PC-9 (cell line): ENCODE measurements at regions not wholly inside any gene's neighbourhood (a gene's known extent, or its start where the extent isn't known, plus 50 kb on each side); places are given as distances from the start of the nearest gene placed in this dataset.

Experiments
- BruUV-seq: library from RNA; stranded (reverse); fragments of 400-500 nt; replicated peaks from 2 replicates; lab custom pipeline; 2021; lab: Mats Ljungman, UMichigan
- CTCF ChIA-PET: fragments of 300-600 bp; sonication (Branson Sonifier 250); formaldehyde crosslinking; loops from one replicate; lab custom pipeline; 2022; ENCODE audit warnings: antibody characterized with exemption; lab: Charles Lee
- POLR2A ChIA-PET: fragments of 300-600 bp; sonication (Branson Sonifier 250); formaldehyde crosslinking; loops from one replicate; lab custom pipeline; 2022; ENCODE audit warnings: antibody characterized with exemption; ENCODE audit not compliant: unreplicated experiment; lab: Charles Lee
- DNase-seq, 2 experiments: peaks; one replicate each; pipeline versions ENCODE4 v3.0.0 to v3.0.0-alpha.2; 2015 to 2022; ENCODE audit warnings: mixed read lengths in 1 of 2
- H2AFZ ChIP-seq: fragments of 200-600 bp; sonication (generic); 2 replicates; pipeline ENCODE4 v1.8.1; 2017; ENCODE audit warnings: antibody characterized with exemption
- H3F3A ChIP-seq: fragments of 200-600 bp; sonication (generic); 2 replicates; pipeline ENCODE4 v1.8.1; 2017; ENCODE audit warnings: antibody characterized with exemption, mild to moderate bottlenecking, low read depth; ENCODE audit not compliant: insufficient read depth
- H3K27ac ChIP-seq: fragments of 200-600 bp; sonication (generic); 2 replicates; pipeline ENCODE4 v1.6.1; 2016; ENCODE audit warnings: mixed run types
- H3K27me3 ChIP-seq: fragments of 200-600 bp; sonication (generic); 2 replicates; pipeline ENCODE4 v1.6.1; 2016; ENCODE audit warnings: low read depth, mixed run types; ENCODE audit not compliant: insufficient read depth
- H3K36me3 ChIP-seq: fragments of 200-600 bp; sonication (generic); 2 replicates; pipeline ENCODE4 v1.6.1; 2016; ENCODE audit warnings: low read depth, mixed run types
- H3K4me1 ChIP-seq: fragments of 200-600 bp; sonication (generic); replicated peaks from 2 replicates; pipeline ENCODE4 v1.6.1; 2016; ENCODE audit warnings: mixed run types; ENCODE audit not compliant: insufficient read depth
- H3K4me2 ChIP-seq: fragments of 200-600 bp; sonication (generic); 2 replicates; pipeline ENCODE4 v1.6.1; 2017; ENCODE audit warnings: mixed run types
- H3K4me3 ChIP-seq: fragments of 200-600 bp; sonication (generic); 2 replicates; pipeline ENCODE4 v1.6.1; 2016; ENCODE audit warnings: mixed run types
- H3K79me2 ChIP-seq: fragments of 200-600 bp; sonication (generic); 2 replicates; pipeline ENCODE4 v1.6.1; 2017; ENCODE audit warnings: low read depth, mixed run types
- H3K9me2 ChIP-seq: fragments of 200-600 bp; sonication (generic); 2 replicates; pipeline ENCODE4 v1.8.1; 2017; ENCODE audit warnings: mild to moderate bottlenecking; ENCODE audit not compliant: insufficient read depth
- H3K9me3 ChIP-seq: fragments of 200-600 bp; sonication (generic); 2 replicates; pipeline ENCODE4 v1.8.1; 2016; ENCODE audit warnings: low read depth; ENCODE audit not compliant: insufficient read depth
- H4K20me1 ChIP-seq: fragments of 200-600 bp; sonication (generic); 2 replicates; pipeline ENCODE4 v1.8.1; 2017; ENCODE audit not compliant: insufficient read depth
- CTCF ChIP-seq: fragments of 200-600 bp; sonication (generic); conservative IDR thresholded peaks from 2 replicates; pipeline ENCODE4 v1.6.1; 2017; ENCODE audit warnings: mixed run types, antibody characterized with exemption, mild to moderate bottlenecking, moderate library complexity
- EZH2 ChIP-seq: fragments of 200-600 bp; sonication (generic); IDR thresholded peaks from 2 replicates; pipeline ENCODE4 v1.8.0; 2017; ENCODE audit warnings: antibody characterized with exemption, low read depth
- intact Hi-C: fragments of 100-400 bp; cut with micrococcal nuclease; formaldehyde crosslinking; loops from one replicate; pipeline ENCODE4 v1.10.0; 2022; ENCODE audit not compliant: unreplicated experiment

- Histone ChIP-seq H3K4me3 (no peak overlapping the region), H3K4me2 (no peak overlapping the region), H3K27ac (no peak overlapping the region), H3K27me3 (no peaks in the 10 kb centered on the region), H3K9me2 (no peaks in the 10 kb centered on the region), H3K4me1 (no peaks in the 10 kb centered on the region), H3K36me3 (no peaks in the 10 kb centered on the region), H3K79me2 (no peaks in the 10 kb centered on the region), H3K9me3 (no peaks in the 10 kb centered on the region), H4K20me1 (no peaks in the 10 kb centered on the region; the same call in 1 of the 2 replicates), H3F3A (no peaks in the 10 kb centered on the region), H2AFZ (no peak overlapping the region)
- intact Hi-C loops, result no loop called here
- ChIA-PET POLR2A (no interaction called here), CTCF (no interaction called here)
- BruUV-seq, result no TSS peak
- no peak for TF ChIP-seq EZH2
- no peak for TF ChIP-seq CTCF
- DNase-seq, result no peak
Measured at GRCh38 chr2:117179405-117179804, 635.1 kb upstream of the DDX18 start.

GRCh38 chr2:117190856-117191559 lies 623.5 kb upstream of the DDX18 start:
- no peak overlapping the region for H3K27ac ChIP-seq
- intact Hi-C loops, result no loop called here
- no peaks in the 10 kb centered on the region for H4K20me1 ChIP-seq
- H3K9me2 ChIP-seq, result no peaks in the 10 kb centered on the region
- no peaks in the 10 kb centered on the region for H3F3A ChIP-seq
- no TSS peak for BruUV-seq
- H3K36me3 ChIP-seq, result no peaks in the 10 kb centered on the region
- H2AFZ ChIP-seq, result no peak overlapping the region
- TF ChIP-seq EZH2, result no peak
- no peak for TF ChIP-seq CTCF
- H3K4me2 ChIP-seq, result no peak overlapping the region
- H3K4me3 ChIP-seq, result no peak overlapping the region
- no peak for DNase-seq
- ChIA-PET POLR2A (no interaction called here), CTCF (no interaction called here)
- no peaks in the 10 kb centered on the region for H3K4me1 ChIP-seq
- H3K27me3 ChIP-seq, result peaks cover 28% of the 10 kb centered on the region
- no peaks in the 10 kb centered on the region for H3K79me2 ChIP-seq
- H3K9me3 ChIP-seq, result no peaks in the 10 kb centered on the region

- no peak for TF ChIP-seq EZH2
- no peak for TF ChIP-seq CTCF
- Histone ChIP-seq H3K4me2 (no peak overlapping the region), H3K27me3 (peaks cover 18% of the 10 kb centered on the region), H3K36me3 (no peaks in the 10 kb centered on the region), H3K4me1 (no peaks in the 10 kb centered on the region), H3K27ac (no peak overlapping the region), H2AFZ (no peak overlapping the region), H3F3A (no peaks in the 10 kb centered on the region), H3K4me3 (no peak overlapping the region), H4K20me1 (no peaks in the 10 kb centered on the region), H3K9me3 (no peaks in the 10 kb centered on the region), H3K9me2 (no peaks in the 10 kb centered on the region), H3K79me2 (no peaks in the 10 kb centered on the region)
- no TSS peak for BruUV-seq
- intact Hi-C loops, result no loop called here
- no peak for DNase-seq
- ChIA-PET POLR2A (interaction anchor here (0.6 kb wide), 1 partner anchor 44 kb away, joined by 8 read pairs; no protein-coding TSS in a partner anchor), CTCF (no interaction called here)
Measured at GRCh38 chr2:117195381-117195780, 619.1 kb upstream of the DDX18 start.
